GM19239 (cell line): ENCODE measurements at regions not wholly inside any gene's neighbourhood (a gene's known extent, or its start where the extent isn't known, plus 50 kb on each side); places are given as distances from the start of the nearest gene placed in this dataset.
"Not testable (repeated sequence)": the region's sequence is repeated elsewhere in the genome, so short reads cannot be mapped to it uniquely, and the experiment has no call there.

Source experiments
- DNase-seq: peaks from one replicate; pipeline ENCODE4 v3.0.0; 2011; ENCODE audit warnings: low spot score; ENCODE audit not compliant: insufficient read length
- FAIRE-seq: peaks from 2 replicates; lab custom pipeline; 2011; peaks lifted over from hg19 to GRCh38; lab: Jason Lieb, UNC

- no peak for DNase-seq
- FAIRE-seq: no peak
These were observed 522.4 kb upstream of the NAALADL2 start for GRCh38 chr3:174336784-174337183.

- no peak for FAIRE-seq
- DNase-seq: no peak
These were observed 521.9 kb upstream of the NAALADL2 start for GRCh38 chr3:174337227-174337626.

GRCh38 chr3:174340624-174341587 is 518.2 kb upstream of the NAALADL2 start:
- FAIRE-seq (no peak), DNase-seq (no peak)

- DNase-seq: no peak
These were observed 517.0 kb upstream of the NAALADL2 start for GRCh38 chr3:174342171-174342570.

GRCh38 chr3:174342941-174343501 is 516.1 kb upstream of the NAALADL2 start:
- DNase-seq (no peak), FAIRE-seq (no peak)

More at GRCh38 chr3:174342171-174342570, 517.0 kb upstream of the NAALADL2 start:
- no peak for FAIRE-seq

GRCh38 chr3:174346141-174346540 is 513.0 kb upstream of the NAALADL2 start:
- FAIRE-seq: no peak
- DNase-seq: no peak

GRCh38 chr3:174346571-174346970 is 512.6 kb upstream of the NAALADL2 start:
- DNase-seq: no peak
- no peak for FAIRE-seq

GRCh38 chr3:174347474-174348138 is 511.5 kb upstream of the NAALADL2 start:
- FAIRE-seq: no peak
- DNase-seq: no peak

- DNase-seq: no peak
- FAIRE-seq: no peak
These were observed 506.9 kb upstream of the NAALADL2 start for GRCh38 chr3:174352227-174352626.

- FAIRE-seq (no peak), DNase-seq (no peak)
These were observed 503.6 kb upstream of the NAALADL2 start for GRCh38 chr3:174355505-174355904.

- FAIRE-seq: no peak
- no peak for DNase-seq
These were observed 502.5 kb upstream of the NAALADL2 start for GRCh38 chr3:174356596-174356995.

GRCh38 chr3:174358252-174358651 is 500.9 kb upstream of the NAALADL2 start:
- DNase-seq (no peak), FAIRE-seq (no peak)

- FAIRE-seq (no peak), DNase-seq (no peak)
These were observed 496.6 kb upstream of the NAALADL2 start for GRCh38 chr3:174362556-174362955.

GRCh38 chr3:174363256-174363655 is 495.9 kb upstream of the NAALADL2 start:
- no peak for FAIRE-seq

GRCh38 chr3:174365796-174366195 is 493.3 kb upstream of the NAALADL2 start:
- DNase-seq: no peak
- no peak for FAIRE-seq

More at GRCh38 chr3:174363256-174363655, 495.9 kb upstream of the NAALADL2 start:
- DNase-seq: no peak

GRCh38 chr3:174366904-174367303 is 492.2 kb upstream of the NAALADL2 start:
- not testable (repeated sequence) for DNase-seq, FAIRE-seq

GRCh38 chr3:174376346-174376745 is 482.8 kb upstream of the NAALADL2 start:
- DNase-seq (no peak), FAIRE-seq (no peak)

GRCh38 chr3:174377096-174377495 is 482.0 kb upstream of the NAALADL2 start:
- no peak for DNase-seq
- no peak for FAIRE-seq

- no peak for DNase-seq
- FAIRE-seq: no peak
These were observed 481.4 kb upstream of the NAALADL2 start for GRCh38 chr3:174377684-174378083.

- no peak for DNase-seq
- FAIRE-seq: no peak
These were observed 476.3 kb upstream of the NAALADL2 start for GRCh38 chr3:174382878-174383277.

GRCh38 chr3:174387736-174388135 is 471.4 kb upstream of the NAALADL2 start:
- FAIRE-seq (no peak), DNase-seq (no peak)
